ENCODE measurements at regions not wholly inside any gene's neighbourhood (a gene's known extent, or its start where the extent isn't known, plus 50 kb on each side); places are given as distances from the start of the nearest gene placed in this dataset.

DNA sequence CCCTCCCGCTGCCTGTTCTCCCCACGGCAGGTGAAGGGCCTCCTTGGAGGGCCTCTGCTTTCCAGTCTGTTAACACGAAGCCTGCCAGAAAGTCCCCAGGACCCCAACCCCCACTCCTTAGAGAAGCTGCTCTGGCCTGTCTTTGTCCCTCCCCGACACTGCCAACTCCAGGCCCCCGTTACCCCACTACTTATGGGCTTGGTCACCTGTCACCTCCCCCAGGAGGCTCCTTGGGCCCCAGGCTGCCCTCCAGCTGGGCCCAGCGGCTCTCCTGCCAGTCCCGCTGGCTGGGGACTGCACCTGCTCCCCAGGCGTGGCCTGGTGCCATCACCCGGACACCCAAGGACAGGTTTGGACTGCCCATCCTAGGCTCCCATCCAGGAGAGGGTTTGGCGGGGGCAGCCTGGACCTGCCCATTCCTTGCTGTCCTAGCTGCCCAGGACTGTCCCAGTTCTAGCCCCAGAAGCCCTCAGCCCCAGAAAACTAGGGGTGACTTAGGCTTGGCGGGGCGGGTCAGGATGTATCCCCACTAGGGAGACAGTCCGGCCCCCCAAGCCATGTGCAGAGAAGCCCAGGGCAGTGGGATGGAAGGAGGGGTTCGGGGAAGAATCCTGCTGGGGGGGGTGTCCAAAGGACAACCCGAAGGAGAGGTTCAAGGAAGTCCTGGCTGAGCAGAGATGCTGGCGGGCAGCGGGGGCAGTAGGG lies 155.7 kb upstream of the C14orf180 start:
- no peak for DNase-seq (ENCODE audit: low read depth in 2 of 2)

DNA sequence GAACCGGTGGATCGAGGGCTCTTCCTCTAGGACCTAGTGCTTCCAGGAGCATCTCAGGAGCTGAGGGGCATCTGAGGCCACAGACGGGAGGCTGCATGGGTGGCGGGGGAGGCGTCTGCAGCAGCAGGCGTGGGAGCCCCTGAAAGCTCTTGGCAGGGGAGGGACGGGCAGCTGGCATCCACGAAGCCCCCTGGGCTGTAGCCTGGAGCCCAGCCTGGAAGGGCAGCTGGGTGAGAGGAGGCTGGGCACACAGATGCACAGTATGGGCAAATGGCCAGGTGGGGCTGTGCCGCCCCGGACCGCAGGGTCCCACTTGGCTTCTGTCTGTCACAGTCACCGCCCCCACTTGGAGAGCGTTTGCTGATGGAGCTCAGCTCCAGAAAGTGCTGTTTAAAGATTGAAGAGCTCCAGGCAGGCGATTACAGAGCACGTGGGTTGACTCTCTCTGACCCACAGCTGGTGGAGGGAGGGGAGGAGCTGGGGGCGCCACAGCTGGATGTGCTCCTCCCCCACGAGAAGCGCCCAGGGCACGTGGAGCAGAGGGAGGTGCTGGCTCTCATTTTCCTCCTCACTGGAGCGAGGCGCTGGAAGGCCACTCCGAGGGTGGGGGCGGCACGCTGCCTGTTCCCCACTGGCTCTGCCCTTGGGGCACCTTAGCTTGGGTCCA lies 155.0 kb upstream of the C14orf180 start:
- no peak for DNase-seq (ENCODE audit: low read depth in 2 of 2)

DNA sequence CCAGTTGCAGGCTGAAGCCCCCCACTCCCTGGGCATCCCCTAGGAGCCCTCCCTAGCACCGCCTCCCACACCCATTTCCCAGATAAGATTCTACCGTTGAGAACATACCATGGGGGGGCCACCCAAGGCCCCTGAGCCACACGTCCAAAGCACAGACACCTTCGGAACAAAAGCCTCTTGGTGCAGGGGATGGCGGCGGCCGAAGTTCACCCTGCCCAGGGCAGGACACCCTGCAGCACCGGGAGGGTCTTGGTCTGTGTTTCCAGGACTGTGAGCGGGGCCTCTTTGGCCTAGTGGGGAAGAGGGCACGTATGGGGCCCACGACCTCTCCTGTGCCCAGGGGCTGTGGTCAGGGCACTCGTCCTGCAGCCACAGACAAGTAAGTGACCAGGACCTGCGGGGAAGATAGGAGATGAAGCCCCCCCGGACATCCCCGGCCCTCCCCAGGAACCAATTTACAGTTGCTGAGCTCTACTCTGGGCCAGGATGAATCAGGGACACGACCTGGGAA lies 154.3 kb upstream of the C14orf180 start:
- no peak for DNase-seq (ENCODE audit: low read depth in 2 of 2)

DNA sequence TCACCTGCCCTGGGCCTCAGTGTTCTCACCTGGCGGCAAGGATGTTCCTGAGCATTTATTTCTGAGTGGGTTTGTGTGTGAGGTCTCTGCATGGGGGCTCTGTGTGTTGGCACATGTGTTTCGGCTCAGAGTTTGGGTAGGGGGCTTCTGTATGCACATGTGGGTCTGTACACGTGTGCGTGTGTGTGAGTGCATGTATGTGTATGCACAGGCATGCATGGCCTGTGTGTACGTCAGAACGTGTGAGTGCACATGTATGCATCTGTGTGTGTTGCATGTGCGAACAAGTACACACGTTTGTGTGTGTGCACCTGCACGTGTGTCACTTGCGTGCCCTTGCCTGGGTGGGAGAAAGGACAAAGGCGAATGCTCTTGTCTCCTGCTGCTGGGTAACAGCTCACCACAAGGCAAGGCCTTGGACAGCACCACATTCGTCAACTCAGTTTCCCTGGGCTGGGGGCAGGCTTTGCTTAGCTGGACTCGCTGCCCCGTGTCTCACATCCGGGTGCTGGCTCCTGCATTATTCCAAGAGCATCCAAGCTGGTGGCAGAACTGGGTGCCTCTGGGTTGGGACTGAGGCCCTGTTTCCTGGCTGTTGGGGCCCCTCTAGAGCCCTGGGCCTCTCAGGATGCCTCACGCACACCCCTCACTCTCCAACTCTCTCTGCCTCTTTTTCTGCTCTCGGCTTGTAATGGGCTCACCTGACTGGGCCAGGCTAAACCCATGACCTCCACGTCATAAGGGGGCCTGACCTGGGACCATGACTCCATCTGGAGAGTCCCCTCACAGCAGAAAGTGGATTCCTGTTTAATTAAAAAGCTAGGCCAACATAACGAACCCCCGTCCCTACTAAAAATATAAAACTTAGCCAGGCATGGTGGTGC lies 153.6 kb upstream of the C14orf180 start:
- DNase-seq (ENCODE audit: low read depth in 2 of 2) = no peak

GRCh38 chr14:104427131-104427851 lies 152.3 kb upstream of the C14orf180 start:
- DNase-seq (ENCODE audit: low read depth in 2 of 2) = no peak

- no peak for DNase-seq (ENCODE audit: low read depth in 2 of 2)
These were observed 151.2 kb upstream of the C14orf180 start for GRCh38 chr14:104428333-104428851.

GRCh38 chr14:104428860-104429259 lies 150.7 kb upstream of the C14orf180 start:
- DNase-seq (ENCODE audit: low read depth in 2 of 2) = no peak

DNA sequence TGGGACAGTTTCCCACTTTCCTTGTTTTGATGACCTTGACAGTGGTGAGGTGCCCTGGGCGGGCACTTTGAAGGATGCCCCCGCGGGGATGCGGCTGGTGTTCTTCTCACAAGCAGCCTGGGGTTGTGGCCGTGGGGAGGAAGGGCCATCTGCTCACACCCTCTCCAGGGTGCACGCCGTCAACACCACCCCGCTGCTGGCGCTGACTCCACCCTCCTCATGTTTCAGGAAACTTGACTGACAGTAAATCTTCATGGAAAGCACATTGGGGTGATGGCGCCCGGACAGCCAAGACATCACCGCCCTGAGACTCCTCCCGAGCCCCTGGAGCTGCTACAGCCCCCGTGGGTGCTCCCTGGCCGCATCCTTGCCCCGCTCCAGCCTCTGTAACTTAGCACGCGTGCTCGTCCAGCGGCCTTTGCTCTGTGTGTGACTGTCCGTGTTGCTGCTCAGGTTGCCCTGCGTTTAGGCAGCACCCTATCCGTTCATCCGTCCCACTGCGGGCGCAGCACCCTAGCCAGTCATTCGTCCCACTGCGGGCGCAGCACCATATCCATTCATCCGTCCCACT lies 150.2 kb upstream of the C14orf180 start:
- DNase-seq (ENCODE audit: low read depth in 2 of 2) = no peak

DNA sequence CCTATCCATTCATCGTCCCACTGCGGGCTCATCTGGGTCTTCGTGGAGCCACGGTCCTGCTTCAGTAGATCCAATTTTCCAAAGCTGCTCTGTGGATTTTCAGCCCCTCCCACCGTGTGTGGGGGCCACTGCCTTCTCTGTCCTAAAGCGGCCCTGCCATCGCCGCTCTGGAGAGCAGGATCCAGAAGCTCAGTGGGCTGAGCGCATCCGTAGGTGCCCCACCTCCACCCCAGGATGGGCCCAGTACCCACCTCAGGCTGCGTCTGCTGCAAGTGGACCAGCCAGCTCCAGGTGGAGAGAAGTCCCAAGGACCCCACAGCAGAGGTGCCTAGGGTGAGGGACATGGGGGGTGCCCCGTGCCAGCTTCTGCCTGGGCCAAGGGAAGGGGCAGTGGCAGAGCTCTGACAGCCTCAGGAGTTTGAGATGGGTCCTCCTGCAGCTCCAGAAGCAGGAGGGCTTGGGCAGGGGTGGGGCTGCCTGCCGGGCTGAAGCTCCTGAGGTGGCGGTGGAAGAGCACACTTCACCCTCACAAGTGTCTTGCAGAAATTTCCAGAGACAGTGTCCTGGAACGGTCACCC lies 148.1 kb upstream of the C14orf180 start:
- DNase-seq (ENCODE audit: low read depth in 2 of 2) = no peak

DNA sequence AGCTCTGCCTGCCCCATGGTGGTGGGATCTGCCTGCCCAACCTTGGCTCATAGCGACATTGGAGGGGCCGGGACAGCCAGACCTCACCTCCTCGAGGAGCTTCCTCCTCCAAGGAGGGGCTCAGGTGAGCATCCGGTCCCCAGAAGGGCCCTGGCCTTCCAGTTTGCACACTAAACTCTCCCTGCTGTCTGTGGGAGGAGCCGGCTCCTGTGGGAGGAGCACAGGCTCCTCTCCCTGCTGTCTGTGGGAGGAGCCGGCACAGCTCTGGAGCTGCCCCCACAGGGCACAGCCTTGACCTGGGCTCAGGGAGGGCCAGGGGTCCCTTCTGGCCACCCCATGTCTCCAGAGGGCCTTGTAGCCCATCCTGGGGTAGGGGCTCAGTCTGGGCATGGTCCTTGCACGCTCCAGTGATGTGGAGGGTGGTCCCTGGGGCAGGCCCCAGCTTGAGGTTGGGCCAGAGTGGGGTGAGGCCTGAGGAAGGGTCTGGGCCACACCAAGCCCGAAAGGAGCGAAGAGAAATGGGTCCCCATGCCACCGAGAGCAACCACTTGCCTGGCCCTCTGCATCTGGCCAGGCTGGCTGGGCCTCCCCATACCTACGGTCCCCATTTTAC lies 147.5 kb upstream of the C14orf180 start:
- DNase-seq (ENCODE audit: low read depth in 2 of 2) = no peak

- no peak for DNase-seq (ENCODE audit: low read depth in 2 of 2)
These were observed 146.8 kb upstream of the C14orf180 start for GRCh38 chr14:104432611-104433231.

DNA sequence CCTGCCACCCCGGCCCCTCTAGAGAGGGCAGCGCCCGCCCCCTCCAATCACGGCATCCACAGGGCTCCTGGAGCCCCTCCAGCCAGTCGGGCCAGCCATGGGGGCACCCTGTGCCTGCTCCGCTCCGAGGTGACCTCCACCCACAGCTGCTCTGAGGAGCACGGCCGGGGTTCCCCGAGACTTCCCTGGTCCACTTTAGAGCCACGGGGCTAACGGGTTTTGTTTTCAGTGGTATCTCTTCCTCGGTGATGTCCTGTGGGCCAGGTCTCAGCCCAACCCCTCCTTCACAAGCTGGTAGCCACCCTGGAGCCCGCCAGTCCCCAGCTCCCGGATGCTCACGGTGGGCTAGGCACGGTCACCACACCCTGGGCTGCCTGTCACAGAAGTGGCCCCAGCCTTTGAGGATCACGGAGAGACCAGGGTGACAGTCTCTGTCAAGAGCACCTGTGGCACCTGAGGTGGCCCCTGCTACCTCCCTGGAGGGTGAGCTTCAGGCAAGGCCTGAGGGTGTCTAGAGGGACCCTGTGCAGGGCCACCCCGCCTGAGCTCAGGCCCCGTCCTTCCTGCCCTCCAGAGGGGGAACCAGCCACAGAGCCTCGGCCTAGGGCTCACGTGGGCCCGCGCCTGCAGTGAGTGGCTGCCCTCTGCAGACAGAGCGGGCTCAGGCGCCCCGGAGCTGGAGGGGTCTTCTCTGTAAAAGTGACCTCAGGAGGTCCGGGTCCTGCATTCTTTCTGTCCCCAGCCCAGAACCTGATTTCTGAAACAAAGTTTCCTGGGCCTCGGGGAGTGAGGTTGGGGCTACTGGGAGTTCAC lies 146.0 kb upstream of the C14orf180 start:
- no peak for DNase-seq (ENCODE audit: low read depth in 2 of 2)

- no peak for DNase-seq (ENCODE audit: low read depth in 2 of 2)
These were observed 145.1 kb upstream of the C14orf180 start for GRCh38 chr14:104434214-104435076.

DNA sequence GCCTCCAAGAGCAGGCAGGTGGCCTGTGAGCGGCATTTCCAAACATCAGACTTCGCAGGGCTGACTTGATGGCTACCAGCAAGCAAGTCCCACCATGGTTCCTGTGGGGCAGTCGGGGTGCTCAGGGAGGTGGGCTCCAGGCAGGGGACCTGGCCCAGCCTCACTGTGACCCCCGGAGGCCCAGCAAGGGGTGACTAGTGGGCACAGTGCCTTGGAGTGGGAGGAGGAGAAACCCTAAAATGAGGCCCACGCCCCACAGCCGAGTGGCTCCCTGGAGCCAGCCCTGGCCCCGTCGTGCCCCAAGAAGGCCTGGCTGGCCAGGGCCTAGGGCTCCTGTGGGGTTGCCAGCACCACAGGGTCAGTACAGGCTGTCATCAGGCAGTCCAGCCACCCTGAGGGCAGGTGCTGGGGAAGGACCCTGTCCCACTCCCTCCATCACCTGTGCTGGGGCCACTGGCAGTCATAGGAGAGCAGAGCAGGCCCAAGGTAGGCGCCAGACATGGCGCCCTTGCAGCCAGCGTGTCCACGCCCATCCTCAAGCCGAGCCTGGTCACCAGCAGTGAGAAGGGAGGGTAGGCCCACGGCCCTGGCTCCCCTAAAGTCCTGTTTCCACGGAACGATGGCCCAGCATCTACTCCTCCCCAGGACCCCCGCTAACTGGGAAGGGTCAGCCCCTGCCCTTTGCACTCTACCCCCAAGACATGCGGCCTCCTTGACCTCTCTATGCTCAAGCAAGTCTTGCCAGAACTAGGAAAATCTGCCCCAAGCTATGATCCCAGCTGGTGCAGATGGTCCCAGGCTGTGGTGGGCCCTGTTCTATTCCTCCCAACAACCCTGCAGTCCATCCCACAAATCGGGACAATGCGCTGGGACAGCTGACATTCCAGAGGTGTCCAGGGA lies 144.2 kb upstream of the C14orf180 start:
- DNase-seq (ENCODE audit: low read depth in 2 of 2) = no peak

GRCh38 chr14:104436047-104436591 lies 143.4 kb upstream of the C14orf180 start:
- DNase-seq (ENCODE audit: low read depth in 2 of 2) = peak; percentile 47 to 90

All from dermis microvascular lymphatic vessel endothelial cell (primary cell).